Adrenal gland (tissue), 5 donors: ENCODE measurements at regions not wholly inside any gene's neighbourhood (a gene's known extent, or its start where the extent isn't known, plus 50 kb on each side); places are given as distances from the start of the nearest gene placed in this dataset.

Experiments used
- POLR2A ChIP-seq, 2 donors: fragments of 450-650 bp; IDR thresholded peaks; one replicate each; pipeline ENCODE4 v1.6.1; 2017; ENCODE audit warnings: antibody characterized with exemption in 2 of 2, mild to moderate bottlenecking in 2 of 2, moderate library complexity in 1 of 2
- TF ChIP-seq, protein P1 (sequence below), 6 experiments: fragments of 450-650 bp in 4 of 6; fragments of 200-600 bp in 2 of 6; sonication (generic) in 1 of 6; IDR thresholded peaks; 1 replicate in 5 of 6; 2 replicates in 1 of 6; pipeline versions ENCODE4 v1.5.1 to v1.8.0; 2016 to 2021; ENCODE audit warnings: antibody characterized with exemption in 6 of 6, mild to moderate bottlenecking in 2 of 6, moderate library complexity in 1 of 6
- donor health status: DM: no; HTN: no; CAD: no.

GRCh38 chr2:172182624-172183023, 79.9 kb upstream of the DLX2 start:
- TF ChIP-seq, protein P1, sequence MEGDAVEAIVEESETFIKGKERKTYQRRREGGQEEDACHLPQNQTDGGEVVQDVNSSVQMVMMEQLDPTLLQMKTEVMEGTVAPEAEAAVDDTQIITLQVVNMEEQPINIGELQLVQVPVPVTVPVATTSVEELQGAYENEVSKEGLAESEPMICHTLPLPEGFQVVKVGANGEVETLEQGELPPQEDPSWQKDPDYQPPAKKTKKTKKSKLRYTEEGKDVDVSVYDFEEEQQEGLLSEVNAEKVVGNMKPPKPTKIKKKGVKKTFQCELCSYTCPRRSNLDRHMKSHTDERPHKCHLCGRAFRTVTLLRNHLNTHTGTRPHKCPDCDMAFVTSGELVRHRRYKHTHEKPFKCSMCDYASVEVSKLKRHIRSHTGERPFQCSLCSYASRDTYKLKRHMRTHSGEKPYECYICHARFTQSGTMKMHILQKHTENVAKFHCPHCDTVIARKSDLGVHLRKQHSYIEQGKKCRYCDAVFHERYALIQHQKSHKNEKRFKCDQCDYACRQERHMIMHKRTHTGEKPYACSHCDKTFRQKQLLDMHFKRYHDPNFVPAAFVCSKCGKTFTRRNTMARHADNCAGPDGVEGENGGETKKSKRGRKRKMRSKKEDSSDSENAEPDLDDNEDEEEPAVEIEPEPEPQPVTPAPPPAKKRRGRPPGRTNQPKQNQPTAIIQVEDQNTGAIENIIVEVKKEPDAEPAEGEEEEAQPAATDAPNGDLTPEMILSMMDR (IDR thresholded peaks at IDR 0.05) = no peak
- TF ChIP-seq POLR2A (IDR thresholded peaks at IDR 0.05) = no peak
